GM23338 (cell line): ENCODE measurements at regions not wholly inside any gene's neighbourhood (a gene's known extent, or its start where the extent isn't known, plus 50 kb on each side); places are given as distances from the start of the nearest gene placed in this dataset.

Experiments
- ATAC-seq: fragments of 200-7000 bp; cut with Tn5 transposase; 3 replicates; pipeline ENCODE4 v1.9.1; 2020
- DNase-seq: peaks from one replicate; pipeline ENCODE4 v3.0.0-alpha.2; 2015; ENCODE audit warnings: low spot score
- H2AFZ ChIP-seq: fragments of 200-600 bp; sonication (generic); 2 replicates; pipeline ENCODE4 v1.8.0; 2016; ENCODE audit warnings: antibody characterized with exemption, mild to moderate bottlenecking, moderate library complexity
- H3F3A ChIP-seq: fragments of 200-600 bp; sonication (generic); replicated peaks from 2 replicates; pipeline ENCODE4 v1.8.0; 2017; ENCODE audit warnings: antibody characterized with exemption, mixed run types, low read depth
- H3K27ac ChIP-seq: fragments of 200-600 bp; sonication (generic); 2 replicates; pipeline ENCODE4 v1.6.1; 2016; ENCODE audit warnings: low read depth
- H3K27me3 ChIP-seq: fragments of 200-600 bp; sonication (generic); 2 replicates; pipeline ENCODE4 v1.8.0; 2016; ENCODE audit warnings: mild to moderate bottlenecking, mixed run types, moderate library complexity; ENCODE audit not compliant: insufficient read depth
- H3K36me3 ChIP-seq: fragments of 200-600 bp; sonication (generic); 2 replicates; pipeline ENCODE4 v1.8.0; 2016; ENCODE audit warnings: mild to moderate bottlenecking; ENCODE audit not compliant: insufficient read depth
- H3K4me1 ChIP-seq: fragments of 200-600 bp; sonication (generic); 2 replicates; pipeline ENCODE4 v1.8.0; 2016; ENCODE audit warnings: mild to moderate bottlenecking, moderate library complexity; ENCODE audit not compliant: insufficient read depth
- H3K4me2 ChIP-seq: fragments of 200-600 bp; sonication (generic); 2 replicates; pipeline ENCODE4 v1.7.1; 2017; ENCODE audit warnings: mixed run types
- H3K4me3 ChIP-seq: fragments of 200-600 bp; sonication (generic); 2 replicates; pipeline ENCODE4 v1.6.1; 2016; ENCODE audit warnings: mixed run types
- H3K79me2 ChIP-seq: fragments of 200-600 bp; sonication (generic); replicated peaks from 2 replicates; pipeline ENCODE4 v1.8.0; 2017; ENCODE audit warnings: mild to moderate bottlenecking; ENCODE audit not compliant: insufficient read depth
- H3K9me2 ChIP-seq: fragments of 200-600 bp; sonication (generic); 2 replicates; pipeline ENCODE4 v1.8.0; 2017; ENCODE audit not compliant: insufficient read depth
- H4K20me1 ChIP-seq: fragments of 200-600 bp; sonication (generic); replicated peaks from 2 replicates; pipeline ENCODE4 v1.8.0; 2017; ENCODE audit warnings: mild to moderate bottlenecking; ENCODE audit not compliant: insufficient read depth
- H3K27ac Mint-ChIP-seq: 2 replicates; pipeline ENCODE4 v1.8.0; 2020; ENCODE audit warnings: inconsistent platforms, mild to moderate bottlenecking, moderate library complexity, mixed read lengths
- H3K27me3 Mint-ChIP-seq: 3 replicates; pipeline ENCODE4 v1.8.0; 2022; ENCODE audit warnings: low read depth, mild to moderate bottlenecking, moderate library complexity, mixed read lengths, inconsistent platforms; ENCODE audit not compliant: insufficient read depth, poor library complexity
- H3K36me3 Mint-ChIP-seq: 3 replicates; pipeline ENCODE4 v1.8.0; 2021; ENCODE audit warnings: low read depth, mild to moderate bottlenecking, inconsistent platforms, moderate library complexity, mixed read lengths
- H3K4me1 Mint-ChIP-seq: 3 replicates; pipeline ENCODE4 v1.8.0; 2020; ENCODE audit warnings: mild to moderate bottlenecking, inconsistent platforms, mixed read lengths
- H3K4me3 Mint-ChIP-seq: 3 replicates; pipeline ENCODE4 v1.8.0; 2021; ENCODE audit warnings: moderate library complexity, mild to moderate bottlenecking, inconsistent platforms, mixed read lengths
- H3K9me3 Mint-ChIP-seq: 3 replicates; pipeline ENCODE4 v1.8.0; 2020; ENCODE audit warnings: moderate library complexity, mild to moderate bottlenecking, inconsistent platforms, mixed read lengths
- CREB1 ChIP-seq: fragments of 250-450 bp; sonication (Bioruptor Pico); IDR thresholded peaks from 2 replicates; pipeline ENCODE4 v1.5.0; 2020; ENCODE audit warnings: low read depth, mild to moderate bottlenecking, moderate library complexity
- ETS1 ChIP-seq: IDR thresholded peaks from 2 replicates; pipeline ENCODE4 v1.6.1; 2016; ENCODE audit warnings: antibody characterized with exemption
- EZH2 ChIP-seq: fragments of 200-600 bp; sonication (generic); IDR thresholded peaks from one replicate; pipeline ENCODE4 v1.8.0; 2017; ENCODE audit warnings: antibody characterized with exemption, mild to moderate bottlenecking, low read depth; ENCODE audit not compliant: unreplicated experiment
- EZH2phosphoT487 ChIP-seq: fragments of 200-600 bp; sonication (generic); IDR thresholded peaks from one replicate; pipeline ENCODE4 v1.8.1; 2018; ENCODE audit warnings: antibody characterized with exemption; ENCODE audit not compliant: unreplicated experiment
- ZNF331 ChIP-seq: fragments of 250-450 bp; sonication (Bioruptor Pico); IDR thresholded peaks from 2 replicates; pipeline ENCODE4 v1.5.0; 2020; ENCODE audit warnings: low read depth, mild to moderate bottlenecking, moderate library complexity
- TF ChIP-seq, protein P1 (sequence below): fragments of 250-450 bp; sonication (Bioruptor Pico); IDR thresholded peaks from 2 replicates; pipeline ENCODE4 v1.5.0; 2020; ENCODE audit warnings: mild to moderate bottlenecking, moderate library complexity

DNA sequence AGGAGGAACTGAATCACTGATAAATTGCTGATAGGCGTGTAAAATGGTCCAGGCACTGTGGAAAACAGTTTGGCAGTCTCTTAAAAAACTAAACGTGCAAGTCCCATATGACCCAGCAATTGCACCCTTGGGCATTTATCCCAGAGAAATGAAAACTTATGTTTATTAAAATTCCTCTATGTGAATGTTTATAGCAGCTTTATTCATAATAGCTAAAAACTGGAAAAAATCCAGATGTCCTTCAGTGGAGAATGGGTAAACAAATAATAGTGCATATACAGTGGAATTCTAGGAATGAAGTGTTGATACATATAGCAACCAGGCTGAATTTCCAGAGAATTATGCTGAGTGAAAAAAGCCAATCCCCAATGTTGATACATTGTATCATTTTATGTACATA is 482.2 kb upstream of the PDZRN3 start (continued):
- TF ChIP-seq ETS1 (no peak), CREB1 (CRISPR knock-in tag) (no peak)

DNA sequence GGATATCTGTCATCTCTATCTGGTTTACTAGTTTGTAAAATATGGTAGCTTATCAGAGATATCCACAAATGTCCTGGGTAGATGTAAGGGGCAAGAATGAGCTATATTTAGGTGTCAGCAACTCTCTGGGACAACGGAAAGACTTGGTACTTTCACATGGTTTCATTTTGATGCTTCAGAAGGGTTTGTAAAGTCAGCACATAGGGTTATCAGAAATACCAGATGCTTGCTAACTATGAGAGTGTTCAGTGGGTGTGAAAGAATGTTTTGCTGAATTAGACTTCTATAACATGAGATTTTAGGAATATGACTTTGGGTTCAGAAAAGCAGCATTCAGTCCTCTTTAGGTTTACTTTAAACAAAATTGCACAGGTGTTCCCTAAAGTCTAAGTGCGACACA is 466.5 kb upstream of the PDZRN3 start:
- Histone ChIP-seq H3K4me2 (no peak overlapping the region), H2AFZ (no peak overlapping the region), H3F3A (no peaks in the 10 kb centered on the region), H3K4me1 (no peaks in the 10 kb centered on the region), H3K79me2 (no peaks in the 10 kb centered on the region), H3K9me2 (0 out of 2 replicates have a peak, but pooled peaks cover 6% of the 10 kb centered on the region), H3K27me3 (no peaks in the 10 kb centered on the region), H3K4me3 (no peak overlapping the region), H4K20me1 (no peaks in the 10 kb centered on the region), H3K27ac (no peak overlapping the region), H3K36me3 (no peaks in the 10 kb centered on the region)
- TF ChIP-seq, protein P1, sequence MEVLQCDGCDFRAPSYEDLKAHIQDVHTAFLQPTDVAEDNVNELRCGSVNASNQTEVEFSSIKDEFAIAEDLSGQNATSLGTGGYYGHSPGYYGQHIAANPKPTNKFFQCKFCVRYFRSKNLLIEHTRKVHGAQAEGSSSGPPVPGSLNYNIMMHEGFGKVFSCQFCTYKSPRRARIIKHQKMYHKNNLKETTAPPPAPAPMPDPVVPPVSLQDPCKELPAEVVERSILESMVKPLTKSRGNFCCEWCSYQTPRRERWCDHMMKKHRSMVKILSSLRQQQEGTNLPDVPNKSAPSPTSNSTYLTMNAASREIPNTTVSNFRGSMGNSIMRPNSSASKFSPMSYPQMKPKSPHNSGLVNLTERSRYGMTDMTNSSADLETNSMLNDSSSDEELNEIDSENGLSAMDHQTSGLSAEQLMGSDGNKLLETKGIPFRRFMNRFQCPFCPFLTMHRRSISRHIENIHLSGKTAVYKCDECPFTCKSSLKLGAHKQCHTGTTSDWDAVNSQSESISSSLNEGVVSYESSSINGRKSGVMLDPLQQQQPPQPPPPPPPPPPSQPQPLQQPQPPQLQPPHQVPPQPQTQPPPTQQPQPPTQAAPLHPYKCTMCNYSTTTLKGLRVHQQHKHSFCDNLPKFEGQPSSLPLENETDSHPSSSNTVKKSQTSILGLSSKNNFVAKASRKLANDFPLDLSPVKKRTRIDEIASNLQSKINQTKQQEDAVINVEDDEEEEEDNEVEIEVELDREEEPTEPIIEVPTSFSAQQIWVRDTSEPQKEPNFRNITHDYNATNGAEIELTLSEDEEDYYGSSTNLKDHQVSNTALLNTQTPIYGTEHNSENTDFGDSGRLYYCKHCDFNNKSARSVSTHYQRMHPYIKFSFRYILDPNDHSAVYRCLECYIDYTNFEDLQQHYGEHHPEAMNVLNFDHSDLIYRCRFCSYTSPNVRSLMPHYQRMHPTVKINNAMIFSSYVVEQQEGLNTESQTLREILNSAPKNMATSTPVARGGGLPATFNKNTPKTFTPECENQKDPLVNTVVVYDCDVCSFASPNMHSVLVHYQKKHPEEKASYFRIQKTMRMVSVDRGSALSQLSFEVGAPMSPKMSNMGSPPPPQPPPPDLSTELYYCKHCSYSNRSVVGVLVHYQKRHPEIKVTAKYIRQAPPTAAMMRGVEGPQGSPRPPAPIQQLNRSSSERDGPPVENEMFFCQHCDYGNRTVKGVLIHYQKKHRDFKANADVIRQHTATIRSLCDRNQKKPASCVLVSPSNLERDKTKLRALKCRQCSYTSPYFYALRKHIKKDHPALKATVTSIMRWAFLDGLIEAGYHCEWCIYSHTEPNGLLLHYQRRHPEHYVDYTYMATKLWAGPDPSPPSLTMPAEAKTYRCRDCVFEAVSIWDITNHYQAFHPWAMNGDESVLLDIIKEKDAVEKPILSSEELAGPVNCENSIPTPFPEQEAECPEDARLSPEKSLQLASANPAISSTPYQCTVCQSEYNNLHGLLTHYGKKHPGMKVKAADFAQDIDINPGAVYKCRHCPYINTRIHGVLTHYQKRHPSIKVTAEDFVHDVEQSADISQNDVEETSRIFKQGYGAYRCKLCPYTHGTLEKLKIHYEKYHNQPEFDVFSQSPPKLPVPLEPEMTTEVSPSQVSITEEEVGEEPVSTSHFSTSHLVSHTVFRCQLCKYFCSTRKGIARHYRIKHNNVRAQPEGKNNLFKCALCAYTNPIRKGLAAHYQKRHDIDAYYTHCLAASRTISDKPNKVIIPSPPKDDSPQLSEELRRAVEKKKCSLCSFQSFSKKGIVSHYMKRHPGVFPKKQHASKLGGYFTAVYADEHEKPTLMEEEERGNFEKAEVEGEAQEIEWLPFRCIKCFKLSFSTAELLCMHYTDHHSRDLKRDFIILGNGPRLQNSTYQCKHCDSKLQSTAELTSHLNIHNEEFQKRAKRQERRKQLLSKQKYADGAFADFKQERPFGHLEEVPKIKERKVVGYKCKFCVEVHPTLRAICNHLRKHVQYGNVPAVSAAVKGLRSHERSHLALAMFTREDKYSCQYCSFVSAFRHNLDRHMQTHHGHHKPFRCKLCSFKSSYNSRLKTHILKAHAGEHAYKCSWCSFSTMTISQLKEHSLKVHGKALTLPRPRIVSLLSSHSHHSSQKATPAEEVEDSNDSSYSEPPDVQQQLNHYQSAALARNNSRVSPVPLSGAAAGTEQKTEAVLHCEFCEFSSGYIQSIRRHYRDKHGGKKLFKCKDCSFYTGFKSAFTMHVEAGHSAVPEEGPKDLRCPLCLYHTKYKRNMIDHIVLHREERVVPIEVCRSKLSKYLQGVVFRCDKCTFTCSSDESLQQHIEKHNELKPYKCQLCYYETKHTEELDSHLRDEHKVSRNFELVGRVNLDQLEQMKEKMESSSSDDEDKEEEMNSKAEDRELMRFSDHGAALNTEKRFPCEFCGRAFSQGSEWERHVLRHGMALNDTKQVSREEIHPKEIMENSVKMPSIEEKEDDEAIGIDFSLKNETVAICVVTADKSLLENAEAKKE, result no peak
- no peak for TF ChIP-seq ZNF331
- no peak for TF ChIP-seq EZH2phosphoT487
- TF ChIP-seq EZH2, result no peak
- Mint-ChIP-seq H3K4me3 (no peak overlapping the region), H3K27ac (no peak overlapping the region), H3K9me3 (no peaks in the 10 kb centered on the region), H3K36me3 (no peaks in the 10 kb centered on the region), H3K4me1 (peaks cover under 1% of the 10 kb centered on the region; the same call in 1 of the 3 replicates), H3K27me3 (peaks cover 3% of the 10 kb centered on the region)
- ATAC-seq, result no peak
- DNase-seq, result no peak
